GM23248 (cell line): ENCODE measurements at regions not wholly inside any gene's neighbourhood (a gene's known extent, or its start where the extent isn't known, plus 50 kb on each side); places are given as distances from the start of the nearest gene placed in this dataset.
A peak's percentile ranks its signal among the peaks of the same experiment; 100 is the strongest.

Source experiments
- DNase-seq: peaks from one replicate; pipeline ENCODE4 v3.0.0-alpha.2; 2015
- H2AFZ ChIP-seq: fragments of 200-600 bp; sonication (generic); 2 replicates; pipeline ENCODE4 v1.6.1; 2016; ENCODE audit warnings: antibody characterized with exemption
- H3F3A ChIP-seq: fragments of 200-600 bp; sonication (generic); 2 replicates; pipeline ENCODE4 v1.6.1; 2016; ENCODE audit warnings: mild to moderate bottlenecking, antibody characterized with exemption, mixed run types; ENCODE audit not compliant: insufficient read depth
- H3K27ac ChIP-seq: fragments of 200-600 bp; sonication (generic); 2 replicates; pipeline ENCODE4 v1.5.1; 2016; ENCODE audit warnings: mild to moderate bottlenecking
- H3K27me3 ChIP-seq: fragments of 200-600 bp; sonication (generic); replicated peaks from 2 replicates; pipeline ENCODE4 v1.6.1; 2016; ENCODE audit warnings: mild to moderate bottlenecking; ENCODE audit not compliant: insufficient read depth
- H3K36me3 ChIP-seq: fragments of 200-600 bp; sonication (generic); 2 replicates; pipeline ENCODE4 v1.6.1; 2016; ENCODE audit warnings: low read depth, mild to moderate bottlenecking
- H3K4me1 ChIP-seq: fragments of 200-600 bp; sonication (generic); 2 replicates; pipeline ENCODE4 v1.6.1; 2016; ENCODE audit warnings: mild to moderate bottlenecking; ENCODE audit not compliant: insufficient read depth
- H3K4me2 ChIP-seq: fragments of 200-600 bp; sonication (generic); one replicate; pipeline ENCODE4 v1.6.1; 2016; ENCODE audit warnings: mild to moderate bottlenecking; ENCODE audit not compliant: unreplicated experiment
- H3K4me3 ChIP-seq: fragments of 200-600 bp; sonication (generic); 2 replicates; pipeline ENCODE4 v1.5.1; 2016; ENCODE audit warnings: mild to moderate bottlenecking
- H3K79me2 ChIP-seq: fragments of 200-600 bp; sonication (generic); 2 replicates; pipeline ENCODE4 v1.6.1; 2016; ENCODE audit warnings: mild to moderate bottlenecking; ENCODE audit not compliant: insufficient read depth
- H3K9ac ChIP-seq: fragments of 200-600 bp; sonication (generic); 2 replicates; pipeline ENCODE4 v1.6.1; 2016; ENCODE audit warnings: mild to moderate bottlenecking
- H3K9me2 ChIP-seq: fragments of 200-600 bp; sonication (generic); 2 replicates; pipeline ENCODE4 v1.6.1; 2016; ENCODE audit warnings: mixed run types, mild to moderate bottlenecking, moderate library complexity; ENCODE audit not compliant: insufficient read depth
- H3K9me3 ChIP-seq: fragments of 200-600 bp; sonication (generic); one replicate; pipeline ENCODE4 v1.6.1; 2017; ENCODE audit warnings: low read depth
- H4K20me1 ChIP-seq: fragments of 200-600 bp; sonication (generic); 2 replicates; pipeline ENCODE4 v1.6.0; 2016; ENCODE audit not compliant: insufficient read depth
- EZH2 ChIP-seq: fragments of 200-600 bp; sonication (generic); IDR thresholded peaks from 2 replicates; pipeline ENCODE4 v1.6.1; 2018; ENCODE audit warnings: antibody characterized with exemption, mild to moderate bottlenecking; ENCODE audit not compliant: insufficient read depth, poor library complexity, severe bottlenecking
- EZH2phosphoT487 ChIP-seq: fragments of 200-600 bp; sonication (generic); IDR thresholded peaks from 2 replicates; pipeline ENCODE4 v1.6.1; 2018; ENCODE audit warnings: antibody characterized with exemption, moderate library complexity, mild to moderate bottlenecking, low read depth; ENCODE audit not compliant: insufficient read depth
- WGBS, 2 experiments: methylation state at CpG; one replicate each; pipeline ENCODE4 v1.1.6; 2015 to 2017; ENCODE audit warnings: low lambda C conversion rate in 2 of 2, low coverage in 1 of 2; ENCODE audit errors: missing lambda C conversion rate in 2 of 2; 5-methylcytosine and 5-hydroxymethylcytosine counted together
- in situ Hi-C: fragments of 300-500 bp; cut with MboI; formaldehyde crosslinking; loops from 2 replicates; pipeline ENCODE4 v1.15.0; 2020

- H3K9ac ChIP-seq: no peak overlapping the region
- H3K36me3 ChIP-seq: no peaks in the 10 kb centered on the region
- no peak overlapping the region for H3K4me3 ChIP-seq
- H3K9me2 ChIP-seq: no peaks in the 10 kb centered on the region
- H3K79me2 ChIP-seq: no peaks in the 10 kb centered on the region
- no peaks in the 10 kb centered on the region for H3K9me3 ChIP-seq
- peaks cover 3% of the 10 kb centered on the region; the same call in 1 of the 2 replicates for H3F3A ChIP-seq
- no peak for TF ChIP-seq EZH2phosphoT487
- no peak for TF ChIP-seq EZH2
- no peak overlapping the region for H3K27ac ChIP-seq
- H3K27me3 ChIP-seq: no peaks in the 10 kb centered on the region
- H3K4me1 ChIP-seq: peaks cover 17% of the 10 kb centered on the region
- H4K20me1 ChIP-seq: no peaks in the 10 kb centered on the region
- WGBS, 2 experiments: 80 to 83% methylated on average over 1 of the region's 1 CpG
- DNase-seq: peak; percentile 34
- in situ Hi-C loops: no loop called here
- H3K4me2 ChIP-seq: no peak overlapping the region
- no peak overlapping the region for H2AFZ ChIP-seq
Observed at GRCh38 chr11:104623518-104623917, 274.7 kb downstream of the CASP12 start.

DNA sequence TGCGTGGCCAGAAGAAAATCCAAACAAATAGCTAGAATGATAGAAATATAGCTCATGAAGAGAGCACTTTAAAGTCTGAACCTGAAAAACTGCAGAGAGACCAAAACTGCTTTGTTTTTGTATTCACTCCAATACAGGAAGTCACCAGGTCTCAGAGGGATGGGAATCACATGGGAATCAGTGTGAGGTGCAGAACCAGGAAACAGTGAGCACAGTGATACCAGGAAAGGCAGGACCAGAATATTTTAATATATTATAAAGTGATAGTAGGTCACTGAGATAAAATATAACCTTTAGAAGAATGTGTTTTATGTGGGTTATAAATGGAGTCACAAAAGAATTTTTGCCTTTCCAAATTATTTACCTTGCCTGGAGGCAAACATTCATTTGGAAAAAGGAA lies 277.3 kb downstream of the CASP12 start:
- H2AFZ ChIP-seq: no peak overlapping the region
- no peaks in the 10 kb centered on the region for H3K36me3 ChIP-seq
- no peak overlapping the region for H3K4me3 ChIP-seq
- H4K20me1 ChIP-seq: no peaks in the 10 kb centered on the region
- H3K9me2 ChIP-seq: no peaks in the 10 kb centered on the region
- no peak overlapping the region for H3K4me2 ChIP-seq
- peaks cover 3% of the 10 kb centered on the region; the same call in 1 of the 2 replicates for H3F3A ChIP-seq
- in situ Hi-C loops: no loop called here
- H3K79me2 ChIP-seq: no peaks in the 10 kb centered on the region
- no peaks in the 10 kb centered on the region for H3K27me3 ChIP-seq
- WGBS, 2 experiments: 83 to 85% methylated on average over 1 of the region's 1 CpG
- H3K9me3 ChIP-seq: no peaks in the 10 kb centered on the region
- TF ChIP-seq EZH2phosphoT487 (no peak), EZH2 (no peak)
- H3K9ac ChIP-seq: no peak overlapping the region
- no peak overlapping the region for H3K27ac ChIP-seq
- peaks cover 17% of the 10 kb centered on the region for H3K4me1 ChIP-seq
- no peak for DNase-seq

DNA sequence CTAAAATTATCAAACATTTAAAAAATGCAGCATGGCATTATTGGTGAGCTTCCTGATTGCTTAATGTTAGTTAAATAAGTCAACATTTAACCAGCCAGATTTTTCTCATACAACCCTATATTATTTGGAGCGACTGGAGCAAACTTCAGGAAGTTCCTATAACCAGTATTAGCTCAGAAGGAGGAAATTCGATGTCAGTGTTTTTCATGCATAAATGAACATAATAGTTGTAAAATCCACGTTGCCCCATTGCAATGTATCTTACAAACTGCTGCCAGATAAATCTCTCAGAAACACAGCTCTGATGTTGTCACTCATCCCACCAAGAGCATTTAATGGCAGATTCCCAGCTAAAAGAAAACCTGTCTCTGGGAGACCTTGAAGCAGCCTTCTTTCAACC lies 278.5 kb downstream of the CASP12 start:
- TF ChIP-seq EZH2 (no peak), EZH2phosphoT487 (no peak)
- H3K4me1 ChIP-seq: peaks cover 11% of the 10 kb centered on the region
- no peaks in the 10 kb centered on the region for H3K9me2 ChIP-seq
- H4K20me1 ChIP-seq: no peaks in the 10 kb centered on the region
- H3K27ac ChIP-seq: no peak overlapping the region
- in situ Hi-C loops: no loop called here
- no peaks in the 10 kb centered on the region for H3K36me3 ChIP-seq
- no peak overlapping the region for H3K4me3 ChIP-seq
- H3K9me3 ChIP-seq: no peaks in the 10 kb centered on the region
- no peak overlapping the region for H3K4me2 ChIP-seq
- 72 to 88% methylated on average over 3 of the region's 3 CpGs for WGBS, 2 experiments
- no peak for DNase-seq
- H3K79me2 ChIP-seq: no peaks in the 10 kb centered on the region
- H3K9ac ChIP-seq: no peak overlapping the region
- H3K27me3 ChIP-seq: no peaks in the 10 kb centered on the region
- no peak overlapping the region for H2AFZ ChIP-seq
- H3F3A ChIP-seq: no peaks in the 10 kb centered on the region; the same call in 1 of the 2 replicates

DNA sequence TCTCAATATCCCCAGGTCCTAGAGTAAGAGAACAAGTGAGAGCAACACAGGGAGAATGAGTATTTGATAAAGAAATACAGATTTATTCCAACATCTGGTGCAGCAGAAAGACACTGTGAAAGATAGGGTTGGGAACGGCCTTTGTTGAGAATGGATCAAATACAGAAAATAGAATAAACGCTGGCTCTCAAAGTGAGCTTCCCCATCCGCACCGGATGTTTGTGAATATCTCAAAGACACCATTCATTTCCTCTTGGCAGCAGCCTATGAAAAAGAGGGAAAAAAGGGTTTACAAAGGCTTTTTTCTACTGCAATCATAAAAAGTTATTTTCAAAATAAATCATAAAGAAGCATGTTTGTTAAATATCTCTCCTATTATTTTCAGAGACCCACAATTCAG lies 279.3 kb downstream of the CASP12 start:
- Histone ChIP-seq H3K27ac (no peak overlapping the region), H3K79me2 (no peaks in the 10 kb centered on the region)

DNA sequence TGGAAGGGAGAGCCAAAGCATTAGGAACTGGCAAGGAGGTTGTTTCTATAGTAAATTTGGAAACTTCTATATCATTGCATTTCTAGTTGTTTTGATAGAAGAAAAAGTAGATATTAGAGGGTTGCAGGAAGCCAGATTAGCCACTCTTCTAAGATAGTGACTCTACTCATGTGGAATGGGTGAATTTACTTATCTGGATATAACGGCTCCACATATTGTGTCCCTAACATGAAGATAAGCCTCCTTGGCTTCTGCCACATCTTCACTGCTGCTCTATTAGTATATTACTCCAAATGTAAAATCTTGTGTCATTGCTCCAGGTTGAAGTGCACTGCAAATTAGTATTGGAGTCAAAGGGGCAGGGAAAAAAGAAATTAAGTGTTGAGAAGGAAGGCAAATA lies 283.3 kb downstream of the CASP12 start:
- 91% methylated on average over 1 of the region's 1 CpG for WGBS, 2 experiments
- in situ Hi-C loops: no loop called here
- TF ChIP-seq EZH2phosphoT487 (no peak), EZH2 (no peak)

More for the DNA sequence above, 279.3 kb downstream of the CASP12 start:
- Histone ChIP-seq H3K4me1 (peaks cover 10% of the 10 kb centered on the region), H3K27me3 (no peaks in the 10 kb centered on the region), H3K4me3 (no peak overlapping the region), H4K20me1 (no peaks in the 10 kb centered on the region), H3F3A (no peaks in the 10 kb centered on the region; the same call in 1 of the 2 replicates), H3K9ac (no peak overlapping the region), H2AFZ (no peak overlapping the region), H3K36me3 (no peaks in the 10 kb centered on the region), H3K9me3 (no peaks in the 10 kb centered on the region), H3K9me2 (no peaks in the 10 kb centered on the region), H3K4me2 (no peak overlapping the region)
- 61 to 68% methylated on average over 4 of the region's 4 CpGs for WGBS, 2 experiments
- no peak for DNase-seq
- TF ChIP-seq EZH2phosphoT487: no peak
- no peak for TF ChIP-seq EZH2
- in situ Hi-C loops: no loop called here

More for the DNA sequence above, 283.3 kb downstream of the CASP12 start:
- Histone ChIP-seq H3K9me3 (no peaks in the 10 kb centered on the region), H3K9me2 (no peaks in the 10 kb centered on the region), H3K36me3 (no peaks in the 10 kb centered on the region), H3K79me2 (no peaks in the 10 kb centered on the region), H3K27ac (no peak overlapping the region), H3K27me3 (no peaks in the 10 kb centered on the region), H3K4me3 (no peak overlapping the region), H3K4me2 (no peak overlapping the region), H4K20me1 (no peaks in the 10 kb centered on the region), H3K9ac (no peak overlapping the region), H2AFZ (no peak overlapping the region), H3F3A (no peaks in the 10 kb centered on the region), H3K4me1 (no peaks in the 10 kb centered on the region)
- DNase-seq: no peak
